AG09319 (cell line): ENCODE measurements at regions not wholly inside any gene's neighbourhood (a gene's known extent, or its start where the extent isn't known, plus 50 kb on each side); places are given as distances from the start of the nearest gene placed in this dataset.

Source experiments
- DNase-seq: peaks from one replicate; pipeline ENCODE4 v3.0.0-alpha.2; 2010; ENCODE audit warnings: low read depth; ENCODE audit errors: extremely low read depth
- TF ChIP-seq, protein P1 (sequence below): IDR thresholded peaks from 2 replicates; pipeline ENCODE4 v1.5.1; 2011; ENCODE audit warnings: low read depth, mild to moderate bottlenecking, inconsistent platforms, low read length, moderate library complexity

DNA sequence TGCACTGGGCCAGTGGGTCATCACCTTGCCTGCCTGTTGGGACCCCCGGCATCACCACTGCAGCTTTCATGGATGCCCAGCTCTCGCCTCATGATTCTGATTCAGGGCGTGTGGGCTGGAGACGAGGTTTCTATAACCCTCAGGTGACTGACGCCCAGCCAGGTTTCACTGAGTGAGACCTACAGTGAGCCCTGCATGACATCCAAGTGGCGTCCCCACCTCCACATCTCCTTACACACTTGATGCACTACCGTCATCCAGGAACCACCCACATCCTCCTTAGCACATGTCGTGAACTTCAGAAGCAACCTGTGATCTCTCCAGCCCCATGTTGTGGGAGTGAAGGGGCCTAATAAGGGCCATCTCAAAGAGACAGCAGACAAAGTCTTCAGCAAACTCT lies 257.5 kb downstream of the CTTN start:
- no peak for DNase-seq
- TF ChIP-seq, protein P1, sequence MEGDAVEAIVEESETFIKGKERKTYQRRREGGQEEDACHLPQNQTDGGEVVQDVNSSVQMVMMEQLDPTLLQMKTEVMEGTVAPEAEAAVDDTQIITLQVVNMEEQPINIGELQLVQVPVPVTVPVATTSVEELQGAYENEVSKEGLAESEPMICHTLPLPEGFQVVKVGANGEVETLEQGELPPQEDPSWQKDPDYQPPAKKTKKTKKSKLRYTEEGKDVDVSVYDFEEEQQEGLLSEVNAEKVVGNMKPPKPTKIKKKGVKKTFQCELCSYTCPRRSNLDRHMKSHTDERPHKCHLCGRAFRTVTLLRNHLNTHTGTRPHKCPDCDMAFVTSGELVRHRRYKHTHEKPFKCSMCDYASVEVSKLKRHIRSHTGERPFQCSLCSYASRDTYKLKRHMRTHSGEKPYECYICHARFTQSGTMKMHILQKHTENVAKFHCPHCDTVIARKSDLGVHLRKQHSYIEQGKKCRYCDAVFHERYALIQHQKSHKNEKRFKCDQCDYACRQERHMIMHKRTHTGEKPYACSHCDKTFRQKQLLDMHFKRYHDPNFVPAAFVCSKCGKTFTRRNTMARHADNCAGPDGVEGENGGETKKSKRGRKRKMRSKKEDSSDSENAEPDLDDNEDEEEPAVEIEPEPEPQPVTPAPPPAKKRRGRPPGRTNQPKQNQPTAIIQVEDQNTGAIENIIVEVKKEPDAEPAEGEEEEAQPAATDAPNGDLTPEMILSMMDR, result no peak

DNA sequence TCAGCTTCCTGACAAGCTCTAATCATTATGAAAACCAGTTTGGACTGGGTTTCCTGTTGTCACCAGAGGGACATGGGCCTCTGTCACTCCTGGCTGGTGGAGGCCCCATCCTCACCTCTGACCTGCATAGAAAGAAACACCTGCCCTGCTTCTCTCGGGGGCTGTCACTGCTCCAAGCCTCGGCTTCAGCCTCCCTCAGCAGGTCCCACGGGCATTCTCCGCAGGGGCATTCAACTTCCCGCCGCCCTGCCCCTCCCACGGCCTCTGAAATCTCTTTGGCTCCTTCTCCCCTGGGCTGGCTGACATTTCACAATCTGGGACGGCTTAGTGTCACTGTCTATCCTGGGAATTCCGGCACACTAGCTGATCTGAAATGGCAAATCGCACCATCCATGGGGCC lies 257.9 kb downstream of the CTTN start:
- DNase-seq, result no peak
- TF ChIP-seq, protein P1, result no peak

DNA sequence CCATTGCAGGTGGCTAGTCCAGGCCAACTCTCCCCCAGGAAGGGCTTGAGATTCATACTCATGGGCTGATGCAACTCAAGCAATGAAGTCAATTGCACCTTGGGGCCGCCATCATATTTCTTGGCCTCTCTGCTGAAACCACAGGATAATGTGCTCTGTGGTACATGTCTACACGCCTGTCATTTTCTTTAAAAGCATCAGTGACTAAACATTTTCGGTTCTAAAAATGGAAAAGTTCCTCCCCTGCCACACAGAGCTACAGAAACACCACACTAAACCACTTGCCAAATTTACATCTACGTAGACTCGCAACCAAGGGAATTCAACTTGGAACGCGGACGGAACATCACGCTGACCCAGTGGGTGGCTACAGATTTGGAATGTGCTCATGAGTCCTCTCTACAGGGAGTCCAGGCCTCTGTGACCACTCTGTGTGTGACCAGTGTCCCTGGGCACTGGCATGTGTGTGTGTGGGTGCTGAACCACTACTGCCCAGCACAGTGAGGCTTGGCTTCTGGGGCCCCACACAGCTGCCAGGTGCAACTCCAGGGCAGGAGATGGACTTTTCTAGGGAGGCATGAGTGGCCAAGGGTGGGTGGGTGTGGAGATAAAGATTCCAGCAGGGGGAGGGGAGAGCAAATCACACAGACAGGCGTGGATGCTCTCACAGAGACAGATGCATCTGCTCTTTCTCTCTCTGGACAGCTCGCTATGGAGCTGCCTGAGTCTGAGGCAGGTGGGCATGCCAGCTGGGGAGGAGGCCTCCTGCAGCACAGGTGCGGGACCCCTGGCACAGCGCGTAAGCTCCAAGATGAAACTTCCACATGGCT lies 261.9 kb downstream of the CTTN start:
- no peak for DNase-seq
- TF ChIP-seq, protein P1, result no peak

DNA sequence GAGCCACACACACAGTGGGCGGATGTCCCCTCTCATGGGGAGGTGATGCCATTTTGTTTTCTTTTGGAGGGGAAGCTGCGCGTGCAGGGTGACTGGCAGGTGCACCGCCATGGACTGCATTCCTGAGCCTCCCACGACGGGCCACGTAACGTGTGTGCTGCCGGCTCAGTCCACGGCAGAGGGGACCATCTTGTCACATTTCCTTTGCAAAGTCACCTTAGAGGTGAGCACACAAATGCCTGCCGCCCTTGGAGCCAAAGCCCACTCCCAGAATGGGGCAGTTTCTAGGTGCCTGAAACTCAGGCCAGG lies 262.5 kb downstream of the CTTN start:
- TF ChIP-seq, protein P1, result no peak

DNA sequence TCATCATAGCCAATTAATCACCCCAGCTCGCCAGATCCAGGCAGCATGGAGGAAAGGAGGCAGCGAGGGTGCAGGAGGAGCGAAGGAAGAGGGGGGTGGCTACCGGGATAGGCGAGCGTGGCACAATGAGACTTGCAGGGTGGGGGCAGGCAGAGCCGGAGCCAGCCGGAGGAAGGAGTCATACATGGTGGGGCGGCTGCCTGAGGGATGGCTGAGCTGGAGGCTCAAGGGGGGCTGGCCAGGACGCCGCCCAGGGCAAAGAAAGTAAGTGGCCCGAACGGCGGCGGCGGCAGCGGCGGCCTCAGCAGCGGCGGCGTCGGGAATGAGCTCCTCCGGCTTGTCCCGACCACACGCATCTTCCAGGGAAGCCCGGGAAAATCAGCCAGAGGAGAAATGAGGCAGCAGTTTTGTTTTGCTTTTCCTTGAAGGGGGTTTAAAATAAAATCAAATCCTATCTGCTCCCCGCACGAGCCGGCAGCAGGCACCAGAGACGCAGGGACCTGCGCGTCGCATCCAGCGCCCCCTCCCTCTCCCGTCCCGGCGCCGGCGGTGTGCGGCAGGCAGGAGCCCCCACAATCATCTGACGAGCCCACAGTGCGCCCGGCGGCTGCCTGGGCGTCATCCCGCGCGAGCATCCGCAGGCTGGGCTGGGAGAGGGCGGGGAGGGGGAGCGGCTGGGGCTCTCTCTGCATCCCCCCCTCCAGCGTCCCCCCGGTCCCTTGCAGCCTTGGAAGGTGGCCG lies 263.6 kb downstream of the CTTN start:
- no peak for DNase-seq
- TF ChIP-seq, protein P1, result no peak

More for the DNA sequence above, 262.5 kb downstream of the CTTN start:
- DNase-seq, result no peak

DNA sequence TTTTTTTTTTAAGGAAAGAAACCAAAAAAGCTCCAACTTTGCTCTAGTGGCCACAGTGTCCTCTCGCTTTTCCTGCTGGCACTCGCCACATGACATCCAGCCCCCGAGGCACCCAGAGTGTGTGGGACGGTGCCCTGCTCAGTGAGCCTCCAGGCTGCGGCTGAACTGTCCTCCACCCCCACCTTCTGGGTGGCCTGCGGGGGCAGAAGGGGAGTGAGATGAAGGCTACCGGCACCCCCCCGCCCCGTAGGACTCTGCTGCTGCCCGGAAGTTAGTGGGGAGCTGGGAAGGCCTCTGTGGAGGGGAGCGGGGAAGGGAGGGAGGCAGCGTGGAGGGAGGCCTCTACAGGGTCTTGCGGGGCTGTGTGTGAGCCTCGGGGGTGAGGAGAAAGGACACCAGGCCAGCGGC lies 264.4 kb downstream of the CTTN start:
- TF ChIP-seq, protein P1, result no peak
- DNase-seq, result no peak

DNA sequence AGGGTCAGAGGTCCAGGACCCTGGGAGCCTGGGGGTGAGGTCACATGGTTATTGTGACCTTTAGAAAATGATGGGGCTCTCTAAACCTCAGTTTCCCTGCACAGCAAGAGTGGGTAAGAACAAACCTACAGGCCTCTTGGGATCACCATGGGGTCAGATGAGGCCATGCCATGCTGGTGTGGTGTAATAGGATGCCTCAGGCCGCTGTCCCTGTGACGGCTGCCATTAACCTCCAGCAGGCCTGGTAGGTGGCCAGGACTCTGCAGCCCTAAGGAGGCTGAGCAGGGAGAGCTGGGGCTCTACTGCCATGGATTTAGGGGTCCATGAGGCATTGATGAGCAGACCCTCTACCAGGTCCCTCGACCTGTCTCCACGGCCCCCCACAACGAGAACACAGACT lies 265.5 kb downstream of the CTTN start:
- TF ChIP-seq, protein P1, result no peak
- DNase-seq, result no peak
